ENCODE measurements at regions not wholly inside any gene's neighbourhood (a gene's known extent, or its start where the extent isn't known, plus 50 kb on each side); places are given as distances from the start of the nearest gene placed in this dataset.

DNA sequence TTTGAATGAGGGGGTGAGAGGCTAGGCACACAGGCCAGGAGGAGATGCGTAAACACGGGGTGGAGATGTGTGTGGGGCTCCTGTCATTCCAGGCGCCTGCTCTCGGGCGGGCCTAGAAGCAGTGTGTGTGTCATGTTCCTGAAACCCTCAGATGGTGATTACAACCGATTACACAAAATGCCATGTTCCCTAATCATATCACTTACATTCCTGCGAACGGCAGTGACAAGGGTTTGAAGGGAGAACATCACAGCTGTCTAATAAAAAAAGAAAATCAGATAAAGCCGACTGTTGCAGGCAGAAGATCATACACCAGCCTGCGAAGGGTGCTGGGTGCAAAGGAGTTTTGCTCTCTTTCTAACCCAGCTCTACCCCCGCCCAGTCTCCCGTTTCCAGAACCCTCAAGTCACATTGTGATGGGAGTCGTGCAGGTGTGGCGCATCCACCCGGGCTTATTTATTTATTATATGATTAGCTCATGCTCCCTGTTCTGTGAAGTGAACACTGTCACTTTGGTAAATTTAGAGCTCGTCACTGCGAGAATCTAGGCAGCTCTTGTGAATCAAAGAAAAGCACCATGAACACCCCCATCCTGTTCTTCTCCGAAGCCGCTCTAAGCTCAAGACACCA, 140.3 kb downstream of the NR2F2 start:
- TF ChIP-seq CTCF (IDR thresholded peaks at IDR 0.05) (no peak), POLR2A (IDR thresholded peaks at IDR 0.05) (no peak)
